ENCODE measurements at regions not wholly inside any gene's neighbourhood (a gene's known extent, or its start where the extent isn't known, plus 50 kb on each side); places are given as distances from the start of the nearest gene placed in this dataset.

DNA sequence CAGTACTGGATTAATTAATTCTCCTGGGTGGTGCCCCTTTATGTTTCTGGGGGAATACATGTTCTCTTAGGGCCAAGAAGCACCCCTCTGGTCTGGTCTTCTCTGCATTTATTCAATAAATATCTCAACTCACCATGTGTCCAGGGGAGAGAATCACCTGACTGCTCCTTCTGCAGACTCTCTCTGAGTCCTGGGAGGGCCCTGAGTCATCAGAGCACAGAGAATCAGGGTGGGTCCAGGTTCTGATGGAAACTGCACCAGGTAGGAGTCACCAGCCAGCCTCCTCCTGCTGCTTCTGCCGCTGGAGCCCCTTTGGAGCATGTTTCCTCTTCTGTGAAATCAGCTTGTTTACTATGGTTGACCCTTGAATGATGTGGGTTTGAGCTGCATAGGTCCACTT lies 107.7 kb upstream of the PLET1 start:
- Histone ChIP-seq H3K36me3 (no peaks in the 10 kb centered on the region), H3K4me1 (peaks cover 0 to 6% (median 0%) of the 10 kb centered on the region in 3 donors), H3K4me3 (no peak overlapping the region), H3K27me3 (no peaks in the 10 kb centered on the region), H3K27ac (no peak overlapping the region), H3K9me3 (no peaks in the 10 kb centered on the region)
- intact Hi-C loops (cut with DNase I): no loop called here
- no peak for DNase-seq
- WGBS, 2 donors: 83 to 100% methylated on average over 1 of the region's 1 CpG
- TF ChIP-seq, protein P1, sequence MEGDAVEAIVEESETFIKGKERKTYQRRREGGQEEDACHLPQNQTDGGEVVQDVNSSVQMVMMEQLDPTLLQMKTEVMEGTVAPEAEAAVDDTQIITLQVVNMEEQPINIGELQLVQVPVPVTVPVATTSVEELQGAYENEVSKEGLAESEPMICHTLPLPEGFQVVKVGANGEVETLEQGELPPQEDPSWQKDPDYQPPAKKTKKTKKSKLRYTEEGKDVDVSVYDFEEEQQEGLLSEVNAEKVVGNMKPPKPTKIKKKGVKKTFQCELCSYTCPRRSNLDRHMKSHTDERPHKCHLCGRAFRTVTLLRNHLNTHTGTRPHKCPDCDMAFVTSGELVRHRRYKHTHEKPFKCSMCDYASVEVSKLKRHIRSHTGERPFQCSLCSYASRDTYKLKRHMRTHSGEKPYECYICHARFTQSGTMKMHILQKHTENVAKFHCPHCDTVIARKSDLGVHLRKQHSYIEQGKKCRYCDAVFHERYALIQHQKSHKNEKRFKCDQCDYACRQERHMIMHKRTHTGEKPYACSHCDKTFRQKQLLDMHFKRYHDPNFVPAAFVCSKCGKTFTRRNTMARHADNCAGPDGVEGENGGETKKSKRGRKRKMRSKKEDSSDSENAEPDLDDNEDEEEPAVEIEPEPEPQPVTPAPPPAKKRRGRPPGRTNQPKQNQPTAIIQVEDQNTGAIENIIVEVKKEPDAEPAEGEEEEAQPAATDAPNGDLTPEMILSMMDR (IDR thresholded peaks at IDR 0.05): no peak
- no peak for TF ChIP-seq POLR2A (IDR thresholded peaks at IDR 0.05)

DNA sequence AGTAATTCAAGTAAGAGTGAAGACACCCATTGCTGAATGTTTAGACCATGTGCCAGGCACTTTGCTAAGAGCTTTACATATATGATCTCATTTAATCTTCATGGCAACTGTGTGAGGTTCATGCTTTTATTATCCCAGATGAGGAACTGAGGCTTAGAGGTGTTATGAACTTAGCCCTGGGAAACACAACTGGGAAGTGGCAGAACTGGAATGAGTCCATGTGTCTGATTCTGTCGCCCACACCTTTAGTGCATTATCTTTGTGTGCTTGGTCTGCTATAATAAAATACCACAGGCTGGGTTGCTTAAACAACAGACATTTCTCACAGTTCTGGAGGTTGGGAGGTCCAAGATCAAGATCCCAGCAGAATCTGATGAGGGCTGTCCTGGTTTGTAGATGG lies 108.7 kb upstream of the PLET1 start:
- Histone ChIP-seq H3K4me3 (no peak overlapping the region), H3K36me3 (no peaks in the 10 kb centered on the region), H3K27me3 (no peaks in the 10 kb centered on the region), H3K4me1 (peaks cover 0 to 6% (median 0%) of the 10 kb centered on the region in 3 donors), H3K27ac (no peak overlapping the region), H3K9me3 (no peaks in the 10 kb centered on the region)
- intact Hi-C loops (cut with DNase I): no loop called here
- 64 to 71% methylated on average over 1 of the region's 1 CpG for WGBS, 2 donors
- TF ChIP-seq POLR2A (IDR thresholded peaks at IDR 0.05): no peak
- TF ChIP-seq, protein P1 (IDR thresholded peaks at IDR 0.05): no peak
- no peak for DNase-seq

DNA sequence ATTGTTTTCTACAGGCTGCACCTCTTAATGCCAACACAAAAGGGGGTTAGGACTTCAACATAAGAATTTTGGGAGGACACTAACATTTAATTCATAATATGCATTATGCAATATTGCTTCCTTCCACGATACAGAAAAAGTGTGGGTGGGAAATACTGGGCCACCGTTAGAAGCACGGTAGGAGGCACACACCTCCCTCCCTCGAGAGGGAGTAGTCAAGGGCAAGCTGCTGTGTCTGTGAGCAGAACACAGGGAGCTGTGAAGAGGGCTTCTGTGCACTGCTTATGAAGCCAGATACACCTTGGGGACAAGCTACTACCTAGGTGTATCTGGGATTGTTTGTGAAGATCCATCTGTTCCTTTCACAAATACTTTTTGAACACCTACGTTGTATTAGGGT lies 109.3 kb upstream of the PLET1 start:
- no peaks in the 10 kb centered on the region for H3K27me3 ChIP-seq
- DNase-seq: no peak
- H3K27ac ChIP-seq: no peak overlapping the region
- TF ChIP-seq, protein P1 (IDR thresholded peaks at IDR 0.05): no peak
- TF ChIP-seq POLR2A (IDR thresholded peaks at IDR 0.05): no peak
- H3K4me3 ChIP-seq: no peak overlapping the region
- peaks cover 0 to 6% (median 0%) of the 10 kb centered on the region in 3 donors for H3K4me1 ChIP-seq
- no peaks in the 10 kb centered on the region for H3K9me3 ChIP-seq
- whole genome bisulfite sequencing, 2 donors: 70 to 71% methylated on average over 5 of the region's 5 CpGs
- H3K36me3 ChIP-seq: no peaks in the 10 kb centered on the region
- intact Hi-C loops (cut with DNase I): no loop called here

DNA sequence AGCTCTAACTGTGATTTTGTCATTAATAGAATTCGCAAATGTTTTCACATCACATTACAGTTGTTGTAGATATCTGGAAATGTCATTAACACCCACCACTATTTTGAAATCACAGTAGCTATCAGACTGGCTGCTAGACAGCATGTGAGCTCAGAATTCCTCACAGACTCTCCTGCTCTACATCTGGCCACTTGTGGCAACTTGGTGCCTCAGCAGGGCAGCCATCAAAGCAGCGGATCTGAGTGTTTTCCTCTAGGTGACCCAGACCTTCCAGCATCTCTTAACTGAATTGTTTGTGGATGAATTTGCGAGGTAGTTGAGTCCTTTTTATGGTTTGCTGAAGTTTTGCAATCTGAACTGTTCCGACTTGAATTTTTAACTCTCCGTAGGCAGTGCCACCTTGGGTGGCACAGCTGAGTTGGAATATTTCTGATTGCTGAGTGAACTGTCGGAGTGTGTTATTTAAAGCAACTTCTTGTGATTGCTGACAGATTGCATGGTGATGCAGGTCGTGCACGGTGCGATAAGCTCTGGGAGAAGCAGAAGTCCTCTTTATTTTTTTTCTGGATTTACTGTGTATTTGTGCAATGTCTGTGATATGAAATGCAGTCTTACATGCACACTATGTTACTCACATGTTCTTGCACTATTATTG lies 114.0 kb upstream of the PLET1 start:
- Histone ChIP-seq H3K4me1 (peaks cover 0 to under 1% (median 0%) of the 10 kb centered on the region in 3 donors), H3K36me3 (no peaks in the 10 kb centered on the region), H3K27me3 (no peaks in the 10 kb centered on the region), H3K27ac (no peak overlapping the region), H3K9me3 (no peaks in the 10 kb centered on the region), H3K4me3 (no peak overlapping the region)
- no peak for DNase-seq
- 84 to 89% methylated on average over 9 of the region's 9 CpGs for WGBS, 2 donors
- intact Hi-C loops (cut with DNase I): no loop called here
- TF ChIP-seq POLR2A (IDR thresholded peaks at IDR 0.05): no peak

DNA sequence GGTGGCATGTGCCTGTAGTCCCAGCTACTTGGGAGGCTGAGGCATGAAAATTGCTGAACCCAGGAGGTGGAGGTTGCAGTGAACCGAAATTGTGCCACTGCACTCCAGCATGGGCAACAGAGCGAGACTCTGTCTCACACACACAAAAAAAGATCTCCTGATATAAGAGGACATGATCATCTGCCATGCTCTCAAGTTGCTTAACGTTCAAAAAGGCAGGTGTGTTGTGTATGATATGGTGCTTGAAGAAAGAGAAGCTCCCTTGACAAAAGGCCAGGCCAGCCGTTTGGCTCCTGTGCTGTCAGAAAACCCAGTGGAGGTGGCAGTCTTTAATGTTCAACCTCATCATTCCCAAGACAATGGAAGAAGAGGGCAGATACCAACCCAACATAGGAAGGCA lies 117.3 kb upstream of the PLET1 start:
- no peak overlapping the region for H3K4me3 ChIP-seq
- no peaks in the 10 kb centered on the region for H3K36me3 ChIP-seq
- H3K27me3 ChIP-seq: no peaks in the 10 kb centered on the region
- WGBS, 2 donors: 88 to 90% methylated on average over 3 of the region's 4 CpGs
- intact Hi-C loops (cut with DNase I): no loop called here
- no peaks in the 10 kb centered on the region for H3K9me3 ChIP-seq
- no peak for TF ChIP-seq POLR2A (IDR thresholded peaks at IDR 0.05)
- TF ChIP-seq, protein P1 (IDR thresholded peaks at IDR 0.05): no peak
- peaks cover 0 to 2% (median 0%) of the 10 kb centered on the region in 3 donors for H3K4me1 ChIP-seq
- DNase-seq: no peak
- H3K27ac ChIP-seq: no peak overlapping the region

DNA sequence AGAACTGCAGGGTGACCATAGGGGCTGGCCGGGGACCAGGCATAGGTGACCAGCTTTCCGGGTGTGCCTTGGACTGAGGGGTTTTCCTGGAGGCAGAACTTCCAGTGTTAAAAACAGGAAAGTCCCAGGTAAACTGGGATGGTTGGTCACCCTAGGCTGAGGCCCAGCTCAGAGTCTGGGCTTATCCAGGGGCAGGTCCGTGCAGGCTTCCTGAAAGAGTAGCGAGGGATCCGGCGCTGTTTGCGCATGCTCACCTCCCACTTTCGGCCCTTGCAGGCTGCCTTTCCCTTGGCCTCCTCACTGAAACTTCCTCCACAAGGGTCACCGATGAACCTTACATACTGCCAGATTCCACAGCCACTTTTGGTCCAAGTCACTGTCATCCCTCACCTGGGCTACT lies 119.8 kb upstream of the PLET1 start:
- no peak for TF ChIP-seq POLR2A (IDR thresholded peaks at IDR 0.05)
- TF ChIP-seq, protein P1 (IDR thresholded peaks at IDR 0.05): no peak
- WGBS, 2 donors: 39 to 66% methylated on average over 5 to 9 of the region's 9 CpGs
- Histone ChIP-seq H3K4me1 (peaks cover 0 to 2% (median 0%) of the 10 kb centered on the region in 3 donors), H3K27me3 (no peaks in the 10 kb centered on the region), H3K36me3 (no peaks in the 10 kb centered on the region), H3K4me3 (no peak overlapping the region), H3K9me3 (no peaks in the 10 kb centered on the region), H3K27ac (no peak overlapping the region)
- DNase-seq: no peak
- intact Hi-C loops (cut with DNase I): no loop called here
